ENCODE measurements at regions not wholly inside any gene's neighbourhood (a gene's known extent, or its start where the extent isn't known, plus 50 kb on each side); places are given as distances from the start of the nearest gene placed in this dataset.

- TF ChIP-seq, protein P1, sequence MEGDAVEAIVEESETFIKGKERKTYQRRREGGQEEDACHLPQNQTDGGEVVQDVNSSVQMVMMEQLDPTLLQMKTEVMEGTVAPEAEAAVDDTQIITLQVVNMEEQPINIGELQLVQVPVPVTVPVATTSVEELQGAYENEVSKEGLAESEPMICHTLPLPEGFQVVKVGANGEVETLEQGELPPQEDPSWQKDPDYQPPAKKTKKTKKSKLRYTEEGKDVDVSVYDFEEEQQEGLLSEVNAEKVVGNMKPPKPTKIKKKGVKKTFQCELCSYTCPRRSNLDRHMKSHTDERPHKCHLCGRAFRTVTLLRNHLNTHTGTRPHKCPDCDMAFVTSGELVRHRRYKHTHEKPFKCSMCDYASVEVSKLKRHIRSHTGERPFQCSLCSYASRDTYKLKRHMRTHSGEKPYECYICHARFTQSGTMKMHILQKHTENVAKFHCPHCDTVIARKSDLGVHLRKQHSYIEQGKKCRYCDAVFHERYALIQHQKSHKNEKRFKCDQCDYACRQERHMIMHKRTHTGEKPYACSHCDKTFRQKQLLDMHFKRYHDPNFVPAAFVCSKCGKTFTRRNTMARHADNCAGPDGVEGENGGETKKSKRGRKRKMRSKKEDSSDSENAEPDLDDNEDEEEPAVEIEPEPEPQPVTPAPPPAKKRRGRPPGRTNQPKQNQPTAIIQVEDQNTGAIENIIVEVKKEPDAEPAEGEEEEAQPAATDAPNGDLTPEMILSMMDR (conservative IDR thresholded peaks at IDR 0.05) = no peak
- no peak for TF ChIP-seq ZFX (IDR thresholded peaks at IDR 0.05)
Measured at GRCh38 chr18:34529358-34530335, 180.5 kb upstream of the DTNA start.

Data from C4-2B (cell line).